NCI-H1694 (cell line): ENCODE measurements at regions not wholly inside any gene's neighbourhood (a gene's known extent, or its start where the extent isn't known, plus 50 kb on each side); places are given as distances from the start of the nearest gene placed in this dataset.

Experiments used
- DNase-seq: peaks from one replicate; lab custom pipeline; 2025; lab: John Stamatoyannopoulos, UW

DNA sequence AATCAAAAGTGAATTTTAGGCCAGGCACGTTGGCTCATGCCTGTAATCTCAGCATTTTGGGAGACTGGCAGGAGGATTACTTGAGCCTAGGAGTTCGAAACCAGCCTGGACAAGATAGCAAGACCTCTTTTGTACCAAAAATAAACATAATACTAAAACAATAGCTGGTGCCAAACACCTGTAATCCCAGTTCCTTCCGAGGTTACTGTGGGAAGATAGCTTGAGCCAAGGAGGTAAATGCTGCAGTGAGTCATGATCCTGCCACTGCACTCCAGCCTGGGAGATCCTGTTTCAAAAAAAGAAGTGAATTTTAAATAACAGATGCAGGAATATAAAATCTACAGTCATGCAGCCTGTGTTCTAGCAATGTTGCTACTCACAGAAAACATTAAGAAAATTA, 488.3 kb downstream of the PPARGC1A start:
- DNase-seq: no peak

GRCh38 chr4:23392860-23393458, 496.9 kb downstream of the PPARGC1A start:
- no peak for DNase-seq

- DNase-seq: no peak
Observed at GRCh38 chr4:23390246-23390645, 499.6 kb downstream of the PPARGC1A start.

DNA sequence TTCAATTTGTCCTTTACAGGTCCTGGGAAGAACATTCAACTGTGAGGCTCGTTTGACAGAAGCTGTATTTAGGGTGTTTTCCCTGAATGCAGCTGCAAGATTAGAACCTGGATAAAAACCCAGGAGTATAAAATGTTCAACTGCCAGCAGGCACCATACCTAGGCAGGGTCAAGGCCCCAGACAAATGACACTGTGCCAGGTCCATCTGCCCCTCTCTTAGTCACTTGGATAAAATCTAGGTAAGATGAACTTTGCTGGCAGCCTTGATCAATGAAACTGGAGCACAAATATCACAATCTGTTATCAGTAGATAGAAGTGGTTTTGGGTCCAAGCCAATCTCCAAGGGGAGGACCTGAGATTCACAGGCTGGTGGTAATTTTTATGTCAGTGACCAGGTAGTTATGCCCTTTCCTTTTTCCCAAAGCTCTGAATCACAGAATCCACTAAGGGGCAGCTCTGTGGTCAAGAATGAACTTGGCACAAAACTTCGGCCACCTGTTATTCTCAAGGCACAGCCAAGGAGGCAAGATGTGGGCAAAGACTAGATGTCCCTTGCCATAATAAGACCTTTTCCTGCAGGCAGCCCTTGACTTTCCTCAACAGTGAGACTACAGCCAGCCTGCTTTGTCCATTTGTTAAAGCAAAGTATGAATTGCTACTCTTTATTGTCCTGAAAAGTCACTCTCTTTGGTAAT, 501.0 kb downstream of the PPARGC1A start:
- DNase-seq: no peak

- no peak for DNase-seq
Observed at GRCh38 chr4:23388255-23388654, 501.6 kb downstream of the PPARGC1A start.

GRCh38 chr4:23384741-23385140, 505.1 kb downstream of the PPARGC1A start:
- no peak for DNase-seq

DNA sequence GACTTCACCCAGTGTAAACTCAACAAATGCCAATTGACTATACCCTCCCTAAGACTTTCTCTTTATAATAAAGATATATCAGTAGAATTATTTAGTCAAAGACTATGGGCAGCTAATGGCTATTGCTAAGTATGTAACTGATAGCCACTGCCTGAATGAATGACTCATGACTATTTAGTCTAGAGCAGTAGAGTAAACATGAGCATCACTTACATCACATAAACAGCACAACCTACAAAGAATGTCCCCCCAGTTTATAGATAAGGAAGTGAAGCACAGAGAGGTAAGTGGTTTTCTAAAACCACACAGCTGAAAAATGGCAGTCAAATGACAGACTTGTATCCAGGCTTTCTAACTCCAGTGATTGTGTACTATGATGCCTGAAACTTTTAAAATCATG, 507.0 kb downstream of the PPARGC1A start:
- no peak for DNase-seq

DNA sequence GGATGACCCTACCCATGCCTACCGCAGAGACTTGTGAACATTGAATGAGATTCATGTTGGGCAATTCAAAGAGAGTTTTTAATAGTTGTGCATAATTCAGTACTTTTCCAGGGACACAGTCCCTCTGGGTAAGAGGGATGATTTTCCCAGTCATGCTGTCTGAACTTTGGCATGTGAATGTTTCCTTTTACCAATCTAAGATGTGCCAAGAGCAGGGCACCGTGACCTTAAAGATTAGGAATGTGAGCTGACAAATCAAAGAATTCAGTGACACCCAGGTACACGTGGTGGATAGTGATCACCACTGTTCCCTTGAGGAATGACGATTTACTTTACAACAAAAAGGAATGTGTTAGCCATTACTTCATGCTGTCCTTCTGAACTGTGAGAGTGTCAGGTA, 515.6 kb downstream of the PPARGC1A start:
- no peak for DNase-seq

DNA sequence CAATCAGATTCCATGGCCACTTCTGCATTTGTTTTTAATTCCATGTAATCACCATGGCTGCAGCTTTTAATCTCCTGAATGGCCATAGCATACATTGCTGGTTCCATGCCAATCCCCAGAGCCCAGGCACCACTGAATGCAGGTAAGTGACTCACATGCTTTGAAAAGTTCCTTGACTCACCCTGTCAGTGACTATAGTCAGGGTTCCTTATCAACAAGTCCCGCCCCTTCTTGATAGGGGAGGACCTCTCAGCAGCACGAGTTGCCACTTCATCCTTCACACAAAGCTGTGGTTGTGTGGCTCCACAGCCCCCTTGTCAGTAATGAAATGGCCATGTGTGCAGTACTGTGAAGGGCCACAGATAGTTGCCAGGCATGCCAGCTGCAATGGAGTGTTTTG, 516.6 kb downstream of the PPARGC1A start:
- DNase-seq: no peak

- DNase-seq: no peak
Observed at GRCh38 chr4:23371533-23371932, 518.3 kb downstream of the PPARGC1A start.

DNA sequence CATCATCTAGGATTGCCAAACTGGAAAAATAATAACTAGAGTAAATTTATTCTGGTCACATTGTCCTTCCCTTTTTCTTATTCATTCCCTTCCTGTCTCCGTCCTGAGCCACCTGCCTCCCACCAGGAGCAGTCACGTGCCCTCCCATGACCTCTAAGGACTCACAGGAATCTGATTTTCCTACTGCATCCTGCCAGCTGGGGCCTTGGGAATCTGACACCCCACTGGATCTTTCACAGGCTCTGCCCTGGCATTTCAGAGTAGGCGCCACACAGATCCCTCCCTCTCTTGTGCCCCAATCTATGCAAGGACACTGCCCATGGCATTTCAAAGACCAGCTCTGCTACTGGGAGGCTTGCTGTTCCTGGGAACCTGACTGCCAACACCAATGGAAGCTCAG, 520.5 kb downstream of the PPARGC1A start:
- no peak for DNase-seq

- DNase-seq: no peak
Observed at GRCh38 chr4:23368081-23368697, 521.7 kb downstream of the PPARGC1A start.

GRCh38 chr4:23366557-23366906, 523.3 kb downstream of the PPARGC1A start:
- no peak for DNase-seq

DNA sequence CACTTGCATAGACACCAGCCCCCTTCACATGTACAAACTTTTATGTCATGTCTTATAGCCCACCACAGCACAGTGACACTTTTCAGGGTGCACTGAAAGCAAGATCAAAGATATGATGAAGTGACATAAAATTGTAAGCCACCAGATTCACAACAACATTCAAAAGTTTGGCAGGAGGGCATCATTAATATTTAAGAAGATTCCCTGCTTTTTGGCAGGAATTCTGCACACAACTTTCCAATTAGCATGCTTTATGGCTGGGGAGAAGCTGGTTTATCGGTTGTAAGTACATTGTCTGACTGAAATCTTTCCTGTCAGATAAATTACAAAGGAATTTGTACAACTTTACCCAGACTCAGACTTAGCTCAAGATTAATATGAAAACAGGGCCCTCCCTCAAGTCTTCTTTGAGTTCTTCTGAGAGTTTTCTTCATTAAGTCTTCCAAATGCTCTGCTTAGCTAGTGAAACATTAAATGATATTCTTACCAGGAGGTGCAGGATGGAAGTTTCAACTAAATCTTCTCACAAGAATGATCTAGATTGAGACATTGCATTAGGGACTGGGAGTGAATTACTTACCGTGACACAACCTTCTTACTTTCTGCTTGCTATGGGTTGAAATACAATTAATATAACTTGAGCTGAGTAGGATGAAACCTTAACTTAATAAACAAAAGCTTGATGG, 523.8 kb downstream of the PPARGC1A start:
- no peak for DNase-seq

DNA sequence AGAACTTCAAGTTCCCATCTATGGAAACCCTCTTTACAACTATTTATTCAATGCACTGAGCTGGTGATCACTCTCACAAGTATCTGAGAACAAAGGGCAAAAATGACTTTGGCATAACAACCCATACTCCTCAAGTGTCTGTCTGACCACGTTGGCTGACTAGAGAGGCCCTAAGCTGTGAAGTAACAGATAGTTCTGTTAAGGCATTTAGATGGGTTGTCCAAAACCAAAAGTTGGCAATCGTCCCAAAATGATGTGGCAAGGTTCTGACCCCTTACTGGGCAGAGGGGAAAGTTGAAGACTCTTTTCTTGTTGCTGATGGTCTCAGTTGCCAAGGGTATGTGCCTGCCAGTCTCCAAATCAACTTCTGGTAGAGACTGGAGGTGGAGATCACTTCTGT, 524.8 kb downstream of the PPARGC1A start:
- DNase-seq: no peak

GRCh38 chr4:23364167-23364566, 525.7 kb downstream of the PPARGC1A start:
- DNase-seq: no peak

DNA sequence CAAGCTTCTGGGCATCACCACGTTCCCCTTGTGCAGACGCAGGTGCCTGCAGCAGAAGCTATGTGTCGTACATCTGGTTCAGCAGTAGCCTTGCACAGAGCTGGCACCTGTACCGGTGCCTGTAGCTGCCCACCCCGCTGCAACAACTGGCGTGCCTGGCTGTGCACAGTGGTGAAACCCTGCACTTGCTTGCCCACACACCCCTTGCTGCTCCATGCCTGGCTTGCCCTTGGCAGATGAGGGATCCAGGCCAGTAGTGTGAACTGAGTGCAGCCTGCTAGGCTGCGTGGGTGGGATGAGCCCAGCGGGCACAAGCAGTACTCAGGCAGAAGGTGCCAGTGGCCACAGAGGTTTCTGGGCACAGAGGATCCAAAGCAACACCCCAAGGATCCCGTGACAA, 528.4 kb downstream of the PPARGC1A start:
- no peak for DNase-seq

DNA sequence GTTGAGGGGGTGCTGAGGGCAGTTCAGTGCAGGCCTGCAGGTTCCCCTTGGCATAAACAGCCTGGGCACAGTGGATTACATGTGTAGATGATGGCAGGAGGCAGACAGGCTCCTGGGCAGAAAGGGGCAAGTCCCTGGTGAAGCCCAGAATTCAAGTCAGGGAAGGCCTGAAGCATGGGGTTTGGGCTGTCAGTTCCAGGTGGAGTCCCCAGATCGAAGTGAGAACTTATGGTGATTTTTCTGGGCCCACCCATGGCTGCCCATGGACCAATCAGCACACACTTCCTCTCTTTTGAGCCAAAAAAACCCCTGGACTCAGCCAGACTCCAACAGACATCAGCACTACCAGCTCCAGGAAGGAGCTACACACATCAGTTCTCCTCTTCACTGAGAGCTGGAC, 529.1 kb downstream of the PPARGC1A start:
- no peak for DNase-seq

- DNase-seq: no peak
Observed at GRCh38 chr4:23355258-23355657, 534.6 kb downstream of the PPARGC1A start.

DNA sequence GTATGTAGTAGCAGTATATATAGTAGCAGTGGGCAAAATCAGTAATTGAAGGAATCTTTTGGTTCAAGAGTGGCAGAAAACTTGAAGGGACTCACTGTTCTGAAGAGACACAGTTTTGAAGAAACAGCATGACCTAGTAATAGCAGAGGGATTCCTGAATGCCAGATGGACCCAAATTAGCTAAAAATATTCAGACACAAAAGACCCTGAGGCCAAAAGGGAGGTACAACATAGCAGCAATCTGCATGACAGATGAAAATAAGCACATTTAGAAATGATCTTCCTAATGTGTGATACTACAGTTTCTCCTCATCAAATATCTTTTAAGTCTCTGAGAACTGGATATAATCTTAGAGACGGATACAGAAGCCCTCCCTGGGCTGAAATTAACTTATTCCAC, 536.6 kb downstream of the PPARGC1A start:
- DNase-seq: no peak

GRCh38 chr4:23348789-23349498, 540.9 kb downstream of the PPARGC1A start:
- DNase-seq: no peak

GRCh38 chr4:23337292-23337691, 552.6 kb downstream of the PPARGC1A start:
- DNase-seq: no peak
